ENCODE measurements at regions not wholly inside any gene's neighbourhood (a gene's known extent, or its start where the extent isn't known, plus 50 kb on each side); places are given as distances from the start of the nearest gene placed in this dataset.

DNA sequence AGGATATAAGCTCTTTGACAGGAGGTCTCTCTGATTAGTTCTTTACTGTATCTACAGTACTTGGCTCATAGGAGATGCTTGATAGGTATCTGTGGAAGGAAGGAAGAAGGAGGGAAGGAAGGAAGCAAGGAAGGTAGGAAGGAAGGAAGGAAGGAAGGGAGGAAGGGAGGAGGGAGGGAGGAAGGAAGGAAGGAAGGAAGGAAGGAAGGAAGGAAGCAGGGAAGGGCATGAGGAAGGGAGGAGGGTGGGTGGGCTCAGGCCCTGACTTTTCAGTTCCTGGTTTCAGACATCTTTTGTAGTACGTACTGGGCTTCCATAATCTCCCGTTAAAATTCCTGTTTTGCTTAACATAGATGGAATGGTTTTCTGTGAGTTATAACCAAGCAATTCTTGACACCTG is 175.0 kb upstream of the NUDT4 start:
- no peak overlapping the region for H3K4me3 ChIP-seq
- intact Hi-C loops (cut with DNase I) = no loop called here
- peak overlapping the region in 2 of 10 donors; percentile 26 to 35 for H3K27ac ChIP-seq
- ATAC-seq (no peak), DNase-seq (no peak)
- no peaks in the 10 kb centered on the region for H3K27me3 ChIP-seq
- TF ChIP-seq, protein P1, sequence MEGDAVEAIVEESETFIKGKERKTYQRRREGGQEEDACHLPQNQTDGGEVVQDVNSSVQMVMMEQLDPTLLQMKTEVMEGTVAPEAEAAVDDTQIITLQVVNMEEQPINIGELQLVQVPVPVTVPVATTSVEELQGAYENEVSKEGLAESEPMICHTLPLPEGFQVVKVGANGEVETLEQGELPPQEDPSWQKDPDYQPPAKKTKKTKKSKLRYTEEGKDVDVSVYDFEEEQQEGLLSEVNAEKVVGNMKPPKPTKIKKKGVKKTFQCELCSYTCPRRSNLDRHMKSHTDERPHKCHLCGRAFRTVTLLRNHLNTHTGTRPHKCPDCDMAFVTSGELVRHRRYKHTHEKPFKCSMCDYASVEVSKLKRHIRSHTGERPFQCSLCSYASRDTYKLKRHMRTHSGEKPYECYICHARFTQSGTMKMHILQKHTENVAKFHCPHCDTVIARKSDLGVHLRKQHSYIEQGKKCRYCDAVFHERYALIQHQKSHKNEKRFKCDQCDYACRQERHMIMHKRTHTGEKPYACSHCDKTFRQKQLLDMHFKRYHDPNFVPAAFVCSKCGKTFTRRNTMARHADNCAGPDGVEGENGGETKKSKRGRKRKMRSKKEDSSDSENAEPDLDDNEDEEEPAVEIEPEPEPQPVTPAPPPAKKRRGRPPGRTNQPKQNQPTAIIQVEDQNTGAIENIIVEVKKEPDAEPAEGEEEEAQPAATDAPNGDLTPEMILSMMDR (IDR thresholded peaks at IDR 0.05) = no peak
- H3K4me1 ChIP-seq = peaks cover 0 to 16% (median 3%) of the 10 kb centered on the region in 9 donors
- 82 to 85% methylated on average over 2 of the region's 2 CpGs for WGBS, 2 donors
- H3K9me3 ChIP-seq = no peaks in the 10 kb centered on the region
- no peaks in the 10 kb centered on the region for H3K36me3 ChIP-seq

DNA sequence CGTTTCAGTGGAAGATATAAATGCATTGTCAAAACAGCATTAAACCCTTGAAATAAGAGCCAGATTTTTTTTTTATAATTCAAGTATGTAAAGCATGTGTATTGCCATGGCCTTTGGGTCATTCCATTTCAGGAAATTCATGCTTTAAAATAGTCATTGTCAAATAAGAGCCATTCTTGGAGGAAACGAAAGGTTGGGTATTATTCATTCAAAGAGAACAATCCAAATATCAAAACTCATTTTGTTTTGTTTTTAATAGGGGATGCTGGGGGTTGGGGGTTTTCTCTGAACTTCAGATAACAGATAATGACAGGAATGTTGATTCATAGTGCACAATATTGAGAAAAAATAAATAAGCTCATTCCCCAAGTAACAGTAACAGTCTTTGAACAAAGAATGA is 174.4 kb upstream of the NUDT4 start:
- no peak for DNase-seq
- WGBS, 2 donors = 63 to 69% methylated on average over 2 of the region's 2 CpGs
- H3K36me3 ChIP-seq = no peaks in the 10 kb centered on the region
- H3K4me3 ChIP-seq = no peak overlapping the region
- H3K27ac ChIP-seq = no peak overlapping the region
- H3K9me3 ChIP-seq = no peaks in the 10 kb centered on the region
- intact Hi-C loops (cut with DNase I) = no loop called here
- peaks cover 0 to 16% (median 3%) of the 10 kb centered on the region in 9 donors for H3K4me1 ChIP-seq
- TF ChIP-seq, protein P1 (IDR thresholded peaks at IDR 0.05) = no peak
- ATAC-seq = no peak
- no peaks in the 10 kb centered on the region for H3K27me3 ChIP-seq

DNA sequence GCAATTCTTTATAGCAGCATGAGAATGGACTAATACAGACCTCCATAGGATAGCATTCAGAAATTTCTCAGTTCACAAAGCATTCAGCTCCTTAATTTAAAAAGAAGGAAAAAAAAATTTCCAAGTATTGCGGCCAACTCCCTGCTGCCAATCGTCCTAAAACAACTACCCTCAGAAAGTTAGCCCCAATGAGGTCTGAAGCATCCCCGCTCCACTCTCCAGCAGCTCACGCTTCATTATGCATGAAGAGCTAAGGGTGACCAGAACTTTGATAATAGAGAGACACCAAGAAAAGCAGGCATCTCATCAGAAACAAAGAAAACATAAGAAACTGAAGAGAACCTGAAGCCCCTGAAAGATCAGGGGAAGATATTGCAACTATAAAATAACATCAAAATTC is 172.8 kb upstream of the NUDT4 start:
- Histone ChIP-seq H3K4me3 (no peak overlapping the region), H3K27ac (no peak overlapping the region), H3K36me3 (no peaks in the 10 kb centered on the region), H3K27me3 (no peaks in the 10 kb centered on the region), H3K4me1 (peaks cover 0 to 16% (median 3%) of the 10 kb centered on the region in 9 donors), H3K9me3 (peaks cover 0 to 3% (median 0%) of the 10 kb centered on the region in 11 donors)
- intact Hi-C loops (cut with DNase I) = no loop called here
- ATAC-seq = no peak
- no peak for DNase-seq
- 93% methylated on average over 4 of the region's 4 CpGs for WGBS, 2 donors
- TF ChIP-seq, protein P1 (IDR thresholded peaks at IDR 0.05) = no peak

GRCh38 chr12:93205361-93205760 is 172.4 kb upstream of the NUDT4 start:
- ATAC-seq (peak in 6 of 8 donors; percentile 33 to 69 (median 62)), DNase-seq (peak in 1 of 2 donors; percentile 31)
- Histone ChIP-seq H3K27ac (no peak overlapping the region), H3K9me3 (peaks cover 0 to 6% (median 0%) of the 10 kb centered on the region in 11 donors), H3K4me3 (no peak overlapping the region), H3K27me3 (no peaks in the 10 kb centered on the region), H3K4me1 (peaks cover 0 to 13% (median 0%) of the 10 kb centered on the region in 9 donors), H3K36me3 (no peaks in the 10 kb centered on the region)
- intact Hi-C loops (cut with DNase I) = no loop called here
- TF ChIP-seq, protein P1 (IDR thresholded peaks at IDR 0.05) = no peak
- 63 to 65% methylated on average over 3 of the region's 3 CpGs for WGBS, 2 donors

Data from heart right ventricle (tissue), 16 donors.